ENCODE measurements at regions not wholly inside any gene's neighbourhood (a gene's known extent, or its start where the extent isn't known, plus 50 kb on each side); places are given as distances from the start of the nearest gene placed in this dataset.

DNA sequence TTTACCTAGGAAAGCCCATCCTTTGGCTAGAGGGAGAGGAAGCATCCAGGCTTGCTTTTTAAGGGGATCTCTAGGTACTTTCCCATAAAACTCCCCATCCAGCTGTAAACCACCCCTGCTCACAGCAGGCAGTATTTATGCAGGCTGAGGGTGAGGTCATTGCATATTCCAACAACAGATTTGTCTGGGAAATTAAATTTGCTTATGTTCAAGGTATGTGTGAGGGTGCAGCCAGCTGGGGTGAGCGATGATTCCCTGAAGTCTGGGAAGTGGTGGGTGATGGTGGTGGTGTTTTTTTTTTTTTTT, 96.3 kb upstream of the C1QTNF9B start:
- H3K9me3 ChIP-seq = no peaks in the 10 kb centered on the region
- DNase-seq = no peak
- 75 to 93% (median 88%) methylated on average over 1 of the region's 1 CpG for WGBS, 5 donors
- H3K4me3 ChIP-seq = no peak overlapping the region
- H3K27me3 ChIP-seq = no peaks in the 10 kb centered on the region
- H3K27ac ChIP-seq = no peak overlapping the region
- intact Hi-C loops (cut with DNase I; ENCODE audit: low total_unique reads) = no loop called here
- no peaks in the 10 kb centered on the region for H3K36me3 ChIP-seq
- TF ChIP-seq, protein P1, sequence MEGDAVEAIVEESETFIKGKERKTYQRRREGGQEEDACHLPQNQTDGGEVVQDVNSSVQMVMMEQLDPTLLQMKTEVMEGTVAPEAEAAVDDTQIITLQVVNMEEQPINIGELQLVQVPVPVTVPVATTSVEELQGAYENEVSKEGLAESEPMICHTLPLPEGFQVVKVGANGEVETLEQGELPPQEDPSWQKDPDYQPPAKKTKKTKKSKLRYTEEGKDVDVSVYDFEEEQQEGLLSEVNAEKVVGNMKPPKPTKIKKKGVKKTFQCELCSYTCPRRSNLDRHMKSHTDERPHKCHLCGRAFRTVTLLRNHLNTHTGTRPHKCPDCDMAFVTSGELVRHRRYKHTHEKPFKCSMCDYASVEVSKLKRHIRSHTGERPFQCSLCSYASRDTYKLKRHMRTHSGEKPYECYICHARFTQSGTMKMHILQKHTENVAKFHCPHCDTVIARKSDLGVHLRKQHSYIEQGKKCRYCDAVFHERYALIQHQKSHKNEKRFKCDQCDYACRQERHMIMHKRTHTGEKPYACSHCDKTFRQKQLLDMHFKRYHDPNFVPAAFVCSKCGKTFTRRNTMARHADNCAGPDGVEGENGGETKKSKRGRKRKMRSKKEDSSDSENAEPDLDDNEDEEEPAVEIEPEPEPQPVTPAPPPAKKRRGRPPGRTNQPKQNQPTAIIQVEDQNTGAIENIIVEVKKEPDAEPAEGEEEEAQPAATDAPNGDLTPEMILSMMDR (IDR thresholded peaks at IDR 0.05) = no peak
- no peak for TF ChIP-seq POLR2A (IDR thresholded peaks at IDR 0.05)
- TF ChIP-seq EP300 (IDR thresholded peaks at IDR 0.05) = no peak
- no peak for TF ChIP-seq POLR2AphosphoS5 (IDR thresholded peaks at IDR 0.05)
- H3K4me1 ChIP-seq = no peaks in the 10 kb centered on the region

DNA sequence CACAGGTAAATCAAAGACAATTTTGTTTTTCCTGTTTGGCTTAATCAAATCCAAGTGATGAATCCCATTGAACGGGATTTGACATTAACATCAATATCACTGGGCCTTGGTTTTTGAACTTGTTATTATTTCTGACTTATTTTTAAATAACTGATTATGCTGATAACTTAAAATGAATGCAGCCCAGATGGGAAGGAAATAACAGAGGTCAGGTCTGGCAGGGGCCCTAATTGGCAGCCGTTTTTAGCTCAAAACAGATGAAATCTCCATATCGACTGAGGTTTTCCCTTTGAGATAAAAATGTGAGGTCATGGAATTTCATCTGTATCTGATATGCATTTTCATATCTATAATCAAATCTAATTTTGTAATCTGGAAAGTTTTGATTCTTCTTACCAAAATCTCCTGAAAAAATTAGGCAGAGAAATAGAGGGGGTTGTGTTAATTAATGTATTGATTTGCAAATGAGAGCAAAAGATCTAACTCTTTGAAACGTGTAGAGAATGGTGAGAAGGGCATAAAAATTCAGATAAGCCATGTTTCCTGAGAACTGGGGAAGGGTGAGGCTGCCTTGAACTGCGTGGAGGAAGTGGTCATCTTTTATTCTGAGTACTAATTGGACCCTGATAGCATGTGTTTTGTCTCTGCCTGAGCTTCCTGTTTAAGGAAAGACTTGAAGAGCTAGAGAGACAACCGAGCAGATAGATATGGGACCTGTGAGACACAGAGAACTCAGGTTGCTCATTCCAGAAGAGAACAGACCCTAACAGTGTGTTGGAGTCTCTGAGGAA, 98.2 kb upstream of the C1QTNF9B start:
- Histone ChIP-seq H3K4me1 (no peaks in the 10 kb centered on the region), H3K36me3 (no peaks in the 10 kb centered on the region), H3K27me3 (no peaks in the 10 kb centered on the region), H3K9me3 (no peaks in the 10 kb centered on the region), H3K27ac (no peak overlapping the region), H3K4me3 (no peak overlapping the region)
- TF ChIP-seq EP300 (IDR thresholded peaks at IDR 0.05) (no peak), POLR2A (IDR thresholded peaks at IDR 0.05) (no peak), POLR2AphosphoS5 (IDR thresholded peaks at IDR 0.05) (no peak)
- TF ChIP-seq, protein P1 (IDR thresholded peaks at IDR 0.05) = no peak
- 53 to 67% (median 63%) methylated on average over 6 of the region's 6 CpGs for WGBS, 5 donors
- intact Hi-C loops (cut with DNase I; ENCODE audit: low total_unique reads) = no loop called here
- no peak for DNase-seq

DNA sequence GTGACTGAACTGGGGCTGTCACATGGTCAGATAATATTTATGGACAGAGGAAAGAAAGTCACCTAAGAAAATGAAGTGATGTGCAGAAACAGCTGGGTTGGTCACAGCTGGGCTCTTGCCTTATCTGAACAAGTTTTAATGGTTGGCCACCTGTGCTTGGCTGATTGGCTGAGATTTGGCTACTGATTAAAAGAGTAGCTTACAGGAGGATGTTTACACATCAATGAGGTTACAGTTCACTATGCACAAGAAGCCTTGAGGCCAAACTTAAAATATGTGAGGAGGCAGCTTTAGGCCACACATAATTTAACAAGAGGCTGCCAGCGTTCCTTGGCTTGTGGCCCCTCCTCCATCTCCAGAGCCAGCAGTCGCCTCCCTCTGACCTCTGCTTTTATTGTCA, 99.2 kb upstream of the C1QTNF9B start:
- no peak overlapping the region for H3K27ac ChIP-seq
- 76 to 92% (median 82%) methylated on average over 2 of the region's 2 CpGs for whole genome bisulfite sequencing, 5 donors
- H3K4me1 ChIP-seq = no peaks in the 10 kb centered on the region
- H3K9me3 ChIP-seq = no peaks in the 10 kb centered on the region
- no peak for DNase-seq
- H3K27me3 ChIP-seq = peaks cover 0 to 4% (median 0%) of the 10 kb centered on the region in 3 donors
- H3K4me3 ChIP-seq = no peak overlapping the region
- H3K36me3 ChIP-seq = no peaks in the 10 kb centered on the region
- intact Hi-C loops (cut with DNase I; ENCODE audit: low total_unique reads) = no loop called here
- TF ChIP-seq POLR2A (IDR thresholded peaks at IDR 0.05) = no peak
- TF ChIP-seq EP300 (IDR thresholded peaks at IDR 0.05) = no peak
- no peak for TF ChIP-seq POLR2AphosphoS5 (IDR thresholded peaks at IDR 0.05)
- TF ChIP-seq, protein P1 (IDR thresholded peaks at IDR 0.05) = no peak

DNA sequence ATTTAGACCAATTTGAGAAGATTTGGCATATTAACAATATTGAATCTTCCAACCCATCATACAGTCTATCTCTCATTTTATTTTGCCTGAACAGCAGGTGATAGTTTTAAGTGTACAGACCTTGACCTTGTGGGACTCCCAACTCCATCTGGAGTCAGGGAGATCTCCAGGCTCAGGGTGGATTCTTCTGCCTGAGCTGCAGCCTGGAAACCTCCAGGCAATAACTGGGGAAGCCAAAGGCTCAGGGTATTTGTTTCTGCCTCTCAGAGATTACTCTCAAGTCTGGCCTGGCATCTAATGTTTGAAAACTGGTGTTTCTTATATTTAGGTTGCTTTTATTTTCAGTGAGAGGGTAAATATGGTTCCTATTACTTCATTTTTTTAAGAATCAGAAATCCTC, 102.1 kb upstream of the C1QTNF9B start:
- intact Hi-C loops (cut with DNase I; ENCODE audit: low total_unique reads) = no loop called here
- TF ChIP-seq EP300 (IDR thresholded peaks at IDR 0.05) (no peak), POLR2A (IDR thresholded peaks at IDR 0.05) (no peak), POLR2AphosphoS5 (IDR thresholded peaks at IDR 0.05) (no peak)
- TF ChIP-seq, protein P1 (IDR thresholded peaks at IDR 0.05) = no peak
- no peaks in the 10 kb centered on the region for H3K4me1 ChIP-seq
- no peak for DNase-seq
- H3K36me3 ChIP-seq = no peaks in the 10 kb centered on the region
- H3K27ac ChIP-seq = no peak overlapping the region
- H3K4me3 ChIP-seq = no peak overlapping the region
- H3K9me3 ChIP-seq = no peaks in the 10 kb centered on the region
- peaks cover 0 to 4% (median 0%) of the 10 kb centered on the region in 3 donors for H3K27me3 ChIP-seq

Data from stomach (tissue), 8 donors.